CD4-positive, alpha-beta T cell (primary cell): ENCODE measurements at regions not wholly inside any gene's neighbourhood (a gene's known extent, or its start where the extent isn't known, plus 50 kb on each side); places are given as distances from the start of the nearest gene placed in this dataset.

ENCODE experiments used
- ATAC-seq: fragments of 200-7000 bp; cut with Tn5 transposase; one replicate; pipeline ENCODE4 v1.10.0; 2022; ENCODE audit warnings: mild to moderate bottlenecking; ENCODE audit not compliant: poor library complexity
- CTCF ChIA-PET: fragments of 350-600 bp; sonication (Branson Sonifier 250); formaldehyde crosslinking; loops from one replicate; lab custom pipeline; 2021; ENCODE audit warnings: antibody characterized with exemption, inconsistent platforms; lab: Charles Lee
- POLR2A ChIA-PET: fragments of 350-600 bp; sonication (Branson Sonifier 250); formaldehyde crosslinking; loops from one replicate; lab custom pipeline; 2021; ENCODE audit warnings: antibody characterized with exemption, inconsistent platforms; lab: Charles Lee
- DNase-seq, 14 experiments: peaks; one replicate each; pipeline ENCODE4 v3.0.0-alpha.2; 2013 to 2020; ENCODE audit warnings: mixed read lengths in 2 of 14
- H3K27ac ChIP-seq, 2 donors: one replicate each; pipeline versions ENCODE4 v1.5.1 to v1.7.0; 2013; ENCODE audit warnings: low read length in 2 of 2, low read depth in 1 of 2, mild to moderate bottlenecking in 1 of 2
- H3K27me3 ChIP-seq, 2 experiments: 1 replicate in 1 of 2; 2 replicates in 1 of 2; pipeline versions ENCODE4 v1.6.1 to v1.7.0; 2013; ENCODE audit warnings: low read length in 2 of 2, control low read depth in 1 of 2, mild to moderate bottlenecking in 1 of 2, moderate library complexity in 1 of 2; ENCODE audit not compliant: insufficient read depth in 2 of 2, control insufficient read depth in 1 of 2
- H3K36me3 ChIP-seq: one replicate; pipeline ENCODE4 v1.6.1; 2013; ENCODE audit warnings: low read length, control low read depth; ENCODE audit not compliant: insufficient read depth
- H3K4me1 ChIP-seq: one replicate; pipeline ENCODE4 v1.6.1; 2013; ENCODE audit warnings: low read length, control low read depth; ENCODE audit not compliant: insufficient read depth
- H3K4me3 ChIP-seq: one replicate; pipeline ENCODE4 v1.5.1; 2013; ENCODE audit warnings: mild to moderate bottlenecking, low read length, moderate library complexity
- H3K9me3 ChIP-seq, 2 experiments: 1 replicate in 1 of 2; 2 replicates in 1 of 2; pipeline versions ENCODE4 v1.6.1 to v1.7.0; 2013; ENCODE audit warnings: low read length in 2 of 2, mild to moderate bottlenecking in 2 of 2, control low read depth in 1 of 2, moderate library complexity in 1 of 2; ENCODE audit not compliant: control insufficient read depth in 1 of 2, insufficient read depth in 1 of 2
- H3K27ac Mint-ChIP-seq: one replicate; pipeline ENCODE4 v1.8.0; 2020; ENCODE audit warnings: mixed read lengths
- H3K27me3 Mint-ChIP-seq: one replicate; pipeline ENCODE4 v1.8.0; 2021; ENCODE audit warnings: mixed read lengths
- H3K36me3 Mint-ChIP-seq: one replicate; pipeline ENCODE4 v1.8.0; 2021; ENCODE audit warnings: low read depth, mixed read lengths
- H3K4me1 Mint-ChIP-seq: one replicate; pipeline ENCODE4 v1.8.0; 2021; ENCODE audit warnings: low read depth, mixed read lengths
- H3K4me3 Mint-ChIP-seq: one replicate; pipeline ENCODE4 v1.8.0; 2020; ENCODE audit warnings: mild to moderate bottlenecking, mixed read lengths
- H3K9me3 Mint-ChIP-seq: one replicate; pipeline ENCODE4 v1.8.0; 2020; ENCODE audit warnings: mixed read lengths
- intact Hi-C, 2 experiments: fragments of 100-400 bp; cut with DNase I in 1 of 2; cut with micrococcal nuclease in 1 of 2; formaldehyde crosslinking; loops; one replicate each; pipeline versions ENCODE4 v1.15.1 to v1.9.0; 2023 to 2025; cut with DNase I, micrococcal nuclease
- TF ChIP-seq, protein P1 (sequence below): fragments of 200-600 bp; IDR thresholded peaks from one replicate; pipeline ENCODE4 v1.8.0; 2022; ENCODE audit warnings: antibody characterized with exemption, mild to moderate bottlenecking

DNA sequence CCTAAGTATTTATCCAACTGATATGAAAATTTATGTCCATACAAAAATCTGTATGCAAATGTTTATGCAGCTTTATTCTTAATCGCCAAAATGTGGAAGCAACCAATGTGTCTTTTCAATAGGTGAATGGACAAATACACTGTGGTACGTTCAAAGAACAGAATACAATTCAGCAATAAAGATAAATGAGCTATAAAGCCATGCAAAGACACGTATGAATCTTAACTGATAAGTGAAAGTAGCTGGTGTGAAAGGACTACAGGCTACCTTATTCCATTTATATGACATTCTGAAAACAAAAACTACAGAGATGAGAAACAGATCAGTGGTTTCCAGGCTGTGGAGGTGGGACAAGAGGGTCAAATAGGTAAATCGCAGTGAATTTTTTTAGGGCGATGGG, 419.6 kb upstream of the B3GALT2 start:
- H3K9me3 ChIP-seq = no peaks in the 10 kb centered on the region
- no peaks in the 10 kb centered on the region for H3K36me3 Mint-ChIP-seq
- CTCF ChIA-PET = no interaction called here
- peaks cover 4% of the 10 kb centered on the region for H3K4me1 Mint-ChIP-seq
- H3K27me3 Mint-ChIP-seq = no peaks in the 10 kb centered on the region
- H3K36me3 ChIP-seq = no peaks in the 10 kb centered on the region
- intact Hi-C loops = no loop called here
- no peaks in the 10 kb centered on the region for H3K27me3 ChIP-seq
- no peak overlapping the region for H3K27ac ChIP-seq
- ATAC-seq = no peak
- H3K4me3 ChIP-seq = no peak overlapping the region
- H3K4me3 Mint-ChIP-seq = no peak overlapping the region
- POLR2A ChIA-PET = interaction anchor here (0.6 kb wide), 1 partner anchor 363 kb away, joined by 3 read pairs; no protein-coding TSS in a partner anchor
- no peak for DNase-seq
- H3K27ac Mint-ChIP-seq = no peak overlapping the region
- TF ChIP-seq, protein P1, sequence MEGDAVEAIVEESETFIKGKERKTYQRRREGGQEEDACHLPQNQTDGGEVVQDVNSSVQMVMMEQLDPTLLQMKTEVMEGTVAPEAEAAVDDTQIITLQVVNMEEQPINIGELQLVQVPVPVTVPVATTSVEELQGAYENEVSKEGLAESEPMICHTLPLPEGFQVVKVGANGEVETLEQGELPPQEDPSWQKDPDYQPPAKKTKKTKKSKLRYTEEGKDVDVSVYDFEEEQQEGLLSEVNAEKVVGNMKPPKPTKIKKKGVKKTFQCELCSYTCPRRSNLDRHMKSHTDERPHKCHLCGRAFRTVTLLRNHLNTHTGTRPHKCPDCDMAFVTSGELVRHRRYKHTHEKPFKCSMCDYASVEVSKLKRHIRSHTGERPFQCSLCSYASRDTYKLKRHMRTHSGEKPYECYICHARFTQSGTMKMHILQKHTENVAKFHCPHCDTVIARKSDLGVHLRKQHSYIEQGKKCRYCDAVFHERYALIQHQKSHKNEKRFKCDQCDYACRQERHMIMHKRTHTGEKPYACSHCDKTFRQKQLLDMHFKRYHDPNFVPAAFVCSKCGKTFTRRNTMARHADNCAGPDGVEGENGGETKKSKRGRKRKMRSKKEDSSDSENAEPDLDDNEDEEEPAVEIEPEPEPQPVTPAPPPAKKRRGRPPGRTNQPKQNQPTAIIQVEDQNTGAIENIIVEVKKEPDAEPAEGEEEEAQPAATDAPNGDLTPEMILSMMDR = no peak
- H3K9me3 Mint-ChIP-seq = peaks cover 3% of the 10 kb centered on the region
- H3K4me1 ChIP-seq = peaks cover 5% of the 10 kb centered on the region

DNA sequence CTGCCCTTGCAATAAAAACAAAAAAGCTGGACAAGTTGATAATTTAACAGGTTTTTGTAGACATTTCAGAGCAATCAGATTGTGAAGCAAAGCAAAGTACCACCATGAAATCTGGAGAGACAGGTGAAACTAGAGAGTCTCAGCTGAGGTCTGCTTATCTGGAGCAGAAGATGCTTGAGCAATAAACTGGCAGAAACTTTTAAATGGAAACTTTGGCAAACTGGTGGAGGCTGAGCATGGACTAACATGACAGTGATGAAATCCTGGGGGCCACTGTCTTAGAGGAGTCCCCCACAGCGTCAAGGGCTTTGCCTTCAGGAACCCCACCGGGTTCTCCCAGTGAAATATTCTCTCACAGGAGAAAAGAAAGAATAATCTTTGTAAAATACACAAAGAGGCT, 416.3 kb upstream of the B3GALT2 start:
- Mint-ChIP-seq H3K4me3 (no peak overlapping the region), H3K9me3 (no peaks in the 10 kb centered on the region), H3K4me1 (no peaks in the 10 kb centered on the region), H3K27ac (no peak overlapping the region), H3K27me3 (no peaks in the 10 kb centered on the region), H3K36me3 (no peaks in the 10 kb centered on the region)
- Histone ChIP-seq H3K27ac (no peak overlapping the region), H3K4me3 (no peak overlapping the region), H3K4me1 (no peaks in the 10 kb centered on the region), H3K27me3 (no peaks in the 10 kb centered on the region), H3K36me3 (no peaks in the 10 kb centered on the region), H3K9me3 (no peaks in the 10 kb centered on the region)
- intact Hi-C loops = no loop called here
- no peak for ATAC-seq
- DNase-seq = no peak
- ChIA-PET CTCF (no interaction called here), POLR2A (no interaction called here)
- TF ChIP-seq, protein P1 = no peak

DNA sequence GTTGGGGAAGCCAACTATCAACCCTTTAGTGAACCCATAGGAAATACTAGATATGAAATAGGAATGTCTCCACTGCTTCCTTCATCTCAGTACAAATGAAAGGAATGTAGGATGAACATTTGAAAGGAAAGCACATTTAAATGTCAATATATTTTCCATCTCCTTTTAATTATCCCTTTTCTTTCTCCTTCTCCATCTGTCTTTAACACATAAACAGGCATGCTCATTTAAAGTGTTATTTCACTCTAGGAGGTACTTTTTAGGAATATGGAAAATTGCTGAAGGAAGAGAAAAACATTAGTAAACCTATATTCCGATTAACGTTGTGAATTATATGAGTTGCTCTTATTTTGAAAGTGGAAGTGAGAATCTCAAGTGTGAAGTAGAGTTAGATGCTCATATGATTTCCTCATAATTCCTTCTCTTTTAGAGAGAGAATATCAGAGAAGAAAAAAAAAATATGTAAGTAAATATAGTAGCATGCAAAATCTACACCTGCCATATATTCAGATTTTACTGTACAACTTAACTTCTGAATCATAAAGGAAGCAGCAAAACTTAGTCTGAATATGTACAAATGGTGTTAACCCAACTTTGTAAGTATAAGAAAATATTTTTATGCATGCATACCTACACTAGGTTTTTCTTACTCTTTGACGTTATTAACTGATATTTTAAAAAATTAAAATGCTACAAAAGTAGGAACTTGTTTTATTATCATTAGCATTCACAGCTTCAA, 406.9 kb upstream of the B3GALT2 start:
- no peak overlapping the region for H3K4me3 ChIP-seq

More for the DNA sequence above, 406.9 kb upstream of the B3GALT2 start:
- CTCF ChIA-PET = no interaction called here
- POLR2A ChIA-PET = no interaction called here
- Histone ChIP-seq H3K36me3 (no peaks in the 10 kb centered on the region), H3K4me1 (no peaks in the 10 kb centered on the region), H3K27me3 (no peaks in the 10 kb centered on the region), H3K9me3 (no peaks in the 10 kb centered on the region), H3K27ac (peak overlapping the region in 1 of 2 donors; percentile 11)
- Mint-ChIP-seq H3K27ac (peak overlapping the region; percentile 28), H3K4me3 (no peak overlapping the region), H3K9me3 (no peaks in the 10 kb centered on the region), H3K27me3 (no peaks in the 10 kb centered on the region), H3K36me3 (no peaks in the 10 kb centered on the region), H3K4me1 (peaks cover 26% of the 10 kb centered on the region)
- TF ChIP-seq, protein P1 = no peak
- ATAC-seq (no peak), DNase-seq (no peak)
- intact Hi-C loops = no loop called here
